Adipocyte (in vitro differentiated cells): ENCODE measurements at regions not wholly inside any gene's neighbourhood (a gene's known extent, or its start where the extent isn't known, plus 50 kb on each side); places are given as distances from the start of the nearest gene placed in this dataset.

ENCODE experiments used
- DNase-seq: peaks from one replicate; pipeline ENCODE4 v3.0.0-alpha.2; 2015; ENCODE audit warnings: low read depth
- H3K27me3 ChIP-seq: replicated peaks from 2 replicates; pipeline ENCODE4 v1.7.0; 2013; ENCODE audit warnings: mild to moderate bottlenecking, low read length, moderate library complexity; ENCODE audit not compliant: control insufficient read depth, insufficient read depth
- H3K36me3 ChIP-seq: 2 replicates; pipeline ENCODE4 v1.7.0; 2013; ENCODE audit warnings: low read length, mild to moderate bottlenecking, moderate library complexity; ENCODE audit not compliant: control insufficient read depth, insufficient read depth, severe bottlenecking
- H3K4me1 ChIP-seq: 2 replicates; pipeline ENCODE4 v1.7.0; 2013; ENCODE audit warnings: mild to moderate bottlenecking, low read length, moderate library complexity; ENCODE audit not compliant: control insufficient read depth, insufficient read depth
- H3K4me3 ChIP-seq: 2 replicates; pipeline ENCODE4 v1.7.0; 2013; ENCODE audit warnings: mild to moderate bottlenecking, low read length, moderate library complexity
- H3K9ac ChIP-seq: 2 replicates; pipeline ENCODE4 v1.7.0; 2013; ENCODE audit warnings: mild to moderate bottlenecking, low read length, moderate library complexity
- H3K9me3 ChIP-seq: 2 replicates; pipeline ENCODE4 v1.7.0; 2013; ENCODE audit warnings: mild to moderate bottlenecking, low read length, moderate library complexity; ENCODE audit not compliant: control insufficient read depth

DNA sequence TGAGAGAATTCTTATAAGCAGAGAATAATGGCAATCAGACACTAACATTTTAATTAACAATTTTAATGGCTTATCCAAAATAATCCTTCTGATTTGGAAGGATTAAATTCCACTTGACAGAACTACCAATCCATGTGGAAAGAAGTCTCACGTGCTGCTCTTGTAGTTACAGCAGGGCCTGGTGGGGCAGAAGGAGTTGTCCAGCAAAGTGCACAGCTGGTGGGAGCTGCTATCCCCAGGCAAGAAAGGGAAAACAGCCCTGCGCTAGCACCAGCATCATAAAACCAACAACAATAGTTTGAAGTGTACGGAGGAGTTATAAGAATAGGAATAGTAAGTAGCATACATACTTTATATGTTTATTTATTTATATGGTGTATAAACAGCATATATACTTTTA, 127.4 kb upstream of the TRIM2 start:
- H3K4me1 ChIP-seq, result no peaks in the 10 kb centered on the region
- no peaks in the 10 kb centered on the region for H3K27me3 ChIP-seq
- no peaks in the 10 kb centered on the region for H3K36me3 ChIP-seq
- H3K9ac ChIP-seq, result no peak overlapping the region
- H3K4me3 ChIP-seq, result no peak overlapping the region
- peaks cover 5% of the 10 kb centered on the region for H3K9me3 ChIP-seq
- DNase-seq, result no peak

DNA sequence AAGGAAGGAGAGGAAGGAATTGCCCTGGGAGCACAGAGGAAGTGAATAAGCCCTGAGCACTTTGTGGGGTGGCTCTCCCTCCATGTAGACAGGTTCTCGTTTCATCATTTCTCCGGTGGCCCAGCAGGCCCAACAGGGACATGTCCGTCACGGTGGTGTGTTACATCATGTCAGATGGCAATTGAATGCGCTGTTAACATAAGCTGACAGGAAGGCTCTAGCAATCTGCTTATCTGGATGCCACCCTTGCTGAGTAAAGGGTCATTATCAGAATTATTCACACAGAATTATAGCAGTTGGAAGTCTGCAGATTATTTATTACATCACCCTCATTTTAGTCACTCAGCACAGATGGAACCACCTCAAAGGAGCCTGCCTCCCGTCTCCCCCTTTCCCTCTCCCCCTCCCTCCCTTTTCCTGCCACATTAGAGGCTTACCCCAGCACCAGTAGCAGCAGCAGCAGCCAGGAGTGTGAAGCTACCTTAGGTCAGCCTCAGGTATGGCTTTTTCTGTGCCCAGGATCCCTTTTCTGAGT, 124.3 kb upstream of the TRIM2 start:
- Histone ChIP-seq H3K9me3 (peaks cover 5% of the 10 kb centered on the region), H3K27me3 (peaks cover 4% of the 10 kb centered on the region), H3K4me3 (no peak overlapping the region), H3K9ac (no peak overlapping the region), H3K4me1 (peaks cover 2% of the 10 kb centered on the region), H3K36me3 (no peaks in the 10 kb centered on the region)
- no peak for DNase-seq

DNA sequence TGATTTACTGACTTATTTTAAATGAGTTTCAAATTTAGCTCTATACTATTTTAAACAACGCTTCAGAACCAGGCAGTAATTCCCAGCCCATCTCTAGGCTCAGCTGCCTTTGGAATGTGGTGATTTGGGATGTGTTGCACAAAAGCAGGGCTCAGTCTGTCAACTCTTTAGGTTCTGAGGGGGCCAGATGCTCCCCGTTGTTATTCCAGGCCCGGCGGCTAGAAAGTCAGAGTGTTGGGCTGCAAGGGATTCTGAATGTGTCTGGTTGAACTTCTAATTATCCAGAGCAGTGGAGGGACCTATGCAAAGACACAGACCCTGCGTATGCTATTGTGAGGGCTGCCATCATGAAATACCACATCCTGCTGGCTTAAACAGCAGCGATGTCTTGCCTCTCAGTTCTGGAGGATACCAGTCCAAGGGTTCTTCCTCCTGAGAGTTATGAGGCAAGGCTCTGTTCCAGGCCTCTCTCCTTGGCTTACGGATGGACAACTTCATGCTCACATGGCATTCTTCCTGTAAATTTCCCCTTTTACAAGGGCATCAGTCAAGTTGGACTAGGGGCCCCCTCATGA, 123.2 kb upstream of the TRIM2 start:
- peaks cover 4% of the 10 kb centered on the region for H3K27me3 ChIP-seq
- H3K4me1 ChIP-seq, result peaks cover 4% of the 10 kb centered on the region
- H3K9me3 ChIP-seq, result peaks cover 5% of the 10 kb centered on the region
- H3K36me3 ChIP-seq, result no peaks in the 10 kb centered on the region
- no peak overlapping the region for H3K9ac ChIP-seq
- DNase-seq, result no peak
- no peak overlapping the region for H3K4me3 ChIP-seq

DNA sequence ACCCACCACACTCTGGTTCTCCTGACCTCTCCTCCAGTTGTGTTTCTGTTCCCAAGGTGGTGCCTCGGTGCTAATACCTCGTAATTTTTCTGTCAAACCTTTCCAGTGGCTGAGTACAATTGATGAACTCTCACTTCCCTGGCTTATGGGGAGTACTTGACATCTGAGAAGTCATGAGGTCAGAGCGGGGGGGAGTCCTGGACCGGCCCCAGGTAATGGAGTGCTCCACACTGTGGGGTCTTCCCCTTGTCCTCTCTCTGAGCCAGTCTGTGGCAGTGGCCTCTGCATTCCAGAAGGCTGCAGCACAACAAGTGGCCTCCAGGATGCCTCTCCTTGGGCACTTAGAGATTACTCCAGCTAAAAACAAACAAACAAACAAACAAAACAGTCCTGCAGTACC, 122.5 kb upstream of the TRIM2 start:
- no peak for DNase-seq
- Histone ChIP-seq H3K4me3 (no peak overlapping the region), H3K27me3 (peaks cover 4% of the 10 kb centered on the region), H3K9me3 (peaks cover 5% of the 10 kb centered on the region), H3K36me3 (no peaks in the 10 kb centered on the region), H3K9ac (no peak overlapping the region), H3K4me1 (peaks cover 4% of the 10 kb centered on the region)

DNA sequence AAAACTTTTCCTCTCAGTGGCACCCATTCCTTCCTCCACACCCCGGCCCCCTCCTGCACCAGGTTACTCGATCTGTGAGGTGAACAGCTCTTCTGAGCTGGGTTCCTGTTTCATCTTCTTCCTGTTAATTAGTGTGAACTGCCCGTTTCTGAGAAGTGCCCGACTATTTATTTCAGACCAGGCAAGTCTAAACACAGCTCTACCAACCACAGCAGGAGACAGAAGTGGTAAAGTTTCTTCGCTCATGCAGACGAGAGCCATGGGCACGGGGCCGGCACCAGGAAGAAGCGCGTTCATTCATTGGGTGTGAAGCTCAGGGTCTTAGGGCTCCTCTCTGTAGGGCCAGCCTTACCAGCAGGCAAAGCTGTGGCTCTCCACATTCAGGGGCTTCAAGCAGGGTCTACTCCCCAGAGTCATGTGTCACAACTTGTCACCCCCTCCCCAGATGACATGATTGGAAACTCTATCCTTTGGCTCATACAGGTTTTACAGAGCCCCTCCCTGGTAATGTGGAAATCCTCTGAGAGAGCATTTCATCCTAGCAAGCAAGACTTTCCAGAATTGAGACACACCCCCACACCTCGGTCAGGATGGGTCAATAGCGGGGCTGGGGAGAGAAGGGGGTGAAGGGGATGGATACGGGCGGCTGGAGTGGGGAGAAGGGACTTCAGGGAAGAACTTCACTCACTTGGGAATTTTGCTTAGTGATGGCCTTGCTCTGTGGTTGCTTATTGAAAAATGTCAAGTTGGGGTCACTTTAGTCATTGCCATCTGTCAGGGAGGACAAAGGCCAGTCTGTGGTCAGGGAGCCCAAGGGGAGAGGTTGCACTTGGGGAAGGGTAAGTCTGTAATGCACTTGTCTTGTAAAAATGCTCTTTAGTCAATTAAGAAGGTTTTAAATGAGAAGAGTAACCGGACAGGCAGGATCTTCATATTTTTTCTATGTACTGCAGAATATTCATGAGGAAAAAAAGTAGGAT, 121.6 kb upstream of the TRIM2 start:
- peaks cover 4% of the 10 kb centered on the region for H3K27me3 ChIP-seq
- H3K9ac ChIP-seq, result no peak overlapping the region
- H3K9me3 ChIP-seq, result peaks cover 5% of the 10 kb centered on the region
- DNase-seq, result no peak
- peaks cover 4% of the 10 kb centered on the region for H3K4me1 ChIP-seq
- no peaks in the 10 kb centered on the region for H3K36me3 ChIP-seq
- no peak overlapping the region for H3K4me3 ChIP-seq

DNA sequence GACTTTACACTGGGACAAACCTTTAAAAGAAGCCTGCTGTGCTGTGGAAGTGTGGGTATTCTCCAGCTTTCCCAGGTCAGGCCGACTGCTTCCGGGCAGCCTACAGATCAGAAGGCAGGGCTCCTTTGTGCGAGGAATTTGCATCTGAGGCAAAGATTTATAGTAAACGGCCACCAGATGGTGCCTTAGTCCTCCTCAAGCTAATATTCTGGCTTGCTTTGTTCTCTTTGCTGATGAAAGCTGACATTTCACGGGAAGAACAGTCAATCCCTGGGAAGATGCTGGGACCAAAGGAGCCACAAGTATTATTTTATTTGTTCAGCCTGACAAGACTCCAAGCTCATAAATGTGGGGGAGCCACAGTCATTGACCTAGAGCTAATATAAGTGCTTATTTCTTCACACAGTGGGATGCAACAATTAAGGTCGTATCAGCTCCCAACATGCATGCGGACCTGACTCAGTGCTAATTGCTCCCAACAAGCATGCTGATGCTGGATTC, 120.7 kb upstream of the TRIM2 start:
- peak; percentile 89 for DNase-seq
- Histone ChIP-seq H3K36me3 (no peaks in the 10 kb centered on the region), H3K27me3 (peaks cover 4% of the 10 kb centered on the region), H3K9ac (no peak overlapping the region), H3K4me3 (no peak overlapping the region), H3K9me3 (no peaks in the 10 kb centered on the region), H3K4me1 (peaks cover 4% of the 10 kb centered on the region)

DNA sequence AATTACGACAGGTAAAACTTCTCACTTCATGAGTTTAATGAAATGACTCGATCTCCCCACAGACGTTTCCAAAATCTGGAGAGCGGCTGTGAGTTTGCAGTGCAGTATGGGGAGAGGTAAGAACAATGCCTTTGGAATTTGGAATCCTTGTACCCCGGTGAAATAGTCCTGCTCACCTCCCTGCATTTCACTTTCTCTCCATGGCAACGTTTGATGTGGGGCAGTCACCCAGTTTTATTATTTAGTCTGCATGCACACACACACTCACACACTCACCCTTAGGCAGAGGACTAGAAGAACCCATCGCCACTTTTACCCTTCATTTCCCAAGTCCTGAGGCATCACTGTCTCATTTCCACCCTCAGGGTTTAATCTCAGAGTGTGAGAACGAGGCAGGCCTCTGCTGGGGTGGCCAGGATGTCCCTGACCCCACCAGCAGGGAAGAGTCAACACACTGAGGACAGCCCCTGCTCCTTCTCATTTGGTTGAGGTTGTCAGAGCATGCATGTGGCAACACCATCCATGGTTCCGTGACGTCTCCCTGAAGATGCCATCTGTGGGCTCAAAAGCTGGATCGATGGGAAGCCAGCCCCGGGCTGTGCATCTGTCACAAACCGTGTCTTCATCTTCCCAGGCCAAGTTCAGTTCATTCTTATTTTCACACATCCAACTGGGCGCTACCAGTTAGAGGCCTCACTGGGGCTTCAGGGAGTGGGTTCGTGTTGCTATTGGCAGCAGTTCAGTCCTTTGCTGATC, 119.8 kb upstream of the TRIM2 start:
- Histone ChIP-seq H3K4me3 (no peak overlapping the region), H3K9me3 (no peaks in the 10 kb centered on the region), H3K27me3 (peaks cover 4% of the 10 kb centered on the region), H3K4me1 (peaks cover 4% of the 10 kb centered on the region), H3K9ac (no peak overlapping the region), H3K36me3 (no peaks in the 10 kb centered on the region)
- DNase-seq, result no peak

DNA sequence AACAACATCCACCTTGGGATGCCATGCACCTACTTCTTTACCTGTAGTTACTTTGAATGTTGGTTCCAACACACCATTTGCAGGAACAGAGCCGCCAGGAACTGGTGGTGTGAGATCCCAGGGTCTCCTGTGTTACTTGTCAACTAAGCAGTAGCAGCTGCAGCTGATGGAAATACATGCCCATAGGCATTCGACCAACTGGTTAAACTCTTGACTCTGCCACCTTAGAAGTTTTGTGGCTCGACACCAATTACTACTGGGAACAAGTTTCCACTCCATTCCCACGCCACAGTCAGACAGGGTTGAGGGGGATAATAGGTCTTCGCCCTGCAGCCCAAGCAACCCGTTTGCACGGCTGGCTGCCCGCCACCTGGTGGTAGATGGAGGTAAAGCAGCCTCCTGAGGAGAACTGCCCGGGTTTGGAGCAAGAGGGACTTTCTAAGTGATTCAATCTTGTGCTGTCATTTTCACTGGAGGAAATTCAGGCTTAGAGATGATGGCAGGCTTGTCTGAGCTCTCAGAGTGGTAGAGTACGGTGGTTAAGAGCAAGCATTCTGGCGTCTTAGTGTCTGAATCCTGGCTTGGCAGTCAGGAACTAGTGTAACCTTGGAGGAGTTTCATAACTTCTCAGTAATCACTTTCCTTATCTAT, 119.1 kb upstream of the TRIM2 start:
- peaks cover 4% of the 10 kb centered on the region for H3K4me1 ChIP-seq

DNA sequence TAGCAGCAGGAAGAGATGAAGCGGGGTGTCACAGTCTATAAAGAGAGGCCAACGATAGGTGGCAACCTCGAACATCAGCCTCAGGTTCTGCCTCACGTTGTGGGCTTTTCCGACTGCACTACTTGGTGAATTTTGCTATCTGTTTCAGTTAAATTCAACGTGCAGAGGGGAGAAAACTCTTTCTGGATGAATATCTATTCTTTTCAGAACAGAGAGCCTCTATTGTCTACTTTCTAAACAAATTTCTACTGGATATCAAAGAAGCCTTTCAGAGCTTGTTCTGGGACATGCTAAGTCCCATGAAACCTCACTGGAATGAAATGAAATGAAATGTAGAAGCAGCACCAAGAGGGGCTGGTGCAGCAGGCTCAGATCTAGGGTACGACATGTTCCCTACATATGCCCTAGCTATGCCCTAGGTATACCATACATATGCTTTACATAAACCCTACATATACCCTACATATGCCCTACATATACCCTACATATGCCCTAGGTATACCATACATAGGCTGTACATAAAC, 116.5 kb upstream of the TRIM2 start:
- Histone ChIP-seq H3K4me3 (no peak overlapping the region), H3K9me3 (no peaks in the 10 kb centered on the region), H3K4me1 (peaks cover 4% of the 10 kb centered on the region), H3K36me3 (no peaks in the 10 kb centered on the region), H3K27me3 (peaks cover 18% of the 10 kb centered on the region), H3K9ac (no peak overlapping the region)
- DNase-seq, result no peak

More for the DNA sequence above, 119.1 kb upstream of the TRIM2 start:
- Histone ChIP-seq H3K27me3 (peaks cover 8% of the 10 kb centered on the region), H3K36me3 (no peaks in the 10 kb centered on the region), H3K4me3 (no peak overlapping the region), H3K9me3 (no peaks in the 10 kb centered on the region), H3K9ac (no peak overlapping the region)
- peak; percentile 84 for DNase-seq

DNA sequence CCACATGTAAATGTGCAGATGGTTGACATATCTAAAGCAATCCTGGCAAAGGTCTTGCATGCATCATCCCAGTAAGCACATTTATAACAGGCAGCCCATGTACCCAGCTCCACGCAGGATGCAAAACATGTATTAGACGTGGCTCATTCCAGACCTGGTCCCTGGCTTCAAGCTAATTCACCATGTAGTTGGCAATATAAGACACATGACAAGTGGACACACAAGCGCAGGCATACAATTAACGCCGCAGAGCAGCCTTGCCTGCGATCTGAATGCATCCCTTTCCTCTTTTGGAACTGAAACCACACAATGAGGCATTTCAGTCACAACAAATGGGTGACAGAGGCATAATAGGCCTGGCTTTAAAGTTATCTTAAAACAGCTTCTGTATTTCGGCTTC, 114.5 kb upstream of the TRIM2 start:
- H3K4me1 ChIP-seq, result peaks cover 4% of the 10 kb centered on the region
- no peaks in the 10 kb centered on the region for H3K9me3 ChIP-seq
- H3K4me3 ChIP-seq, result no peak overlapping the region
- no peak overlapping the region for H3K9ac ChIP-seq
- H3K36me3 ChIP-seq, result no peaks in the 10 kb centered on the region
- peaks cover 14% of the 10 kb centered on the region for H3K27me3 ChIP-seq
- no peak for DNase-seq
